Muscle of leg (tissue), 3 donors: ENCODE measurements at regions not wholly inside any gene's neighbourhood (a gene's known extent, or its start where the extent isn't known, plus 50 kb on each side); places are given as distances from the start of the nearest gene placed in this dataset.

Source experiments
- DNase-seq: peaks from one replicate; pipeline ENCODE4 v3.0.0; 2013
- H3K27ac ChIP-seq: one replicate; pipeline ENCODE4 v1.5.1; 2013; ENCODE audit warnings: mild to moderate bottlenecking, low read length, control low read depth
- H3K27me3 ChIP-seq: one replicate; pipeline ENCODE4 v1.6.1; 2013; ENCODE audit warnings: low read length; ENCODE audit not compliant: control insufficient read depth, insufficient read depth
- H3K36me3 ChIP-seq: one replicate; pipeline ENCODE4 v1.6.1; 2013; ENCODE audit warnings: low read length; ENCODE audit not compliant: control insufficient read depth, insufficient read depth
- H3K4me1 ChIP-seq: one replicate; pipeline ENCODE4 v1.6.1; 2013; ENCODE audit warnings: low read length; ENCODE audit not compliant: control insufficient read depth, insufficient read depth
- H3K4me3 ChIP-seq: one replicate; pipeline ENCODE4 v1.5.1; 2013; ENCODE audit warnings: low read length, control low read depth
- H3K9me3 ChIP-seq: replicated peaks from 2 replicates; pipeline ENCODE4 v1.6.1; 2013; ENCODE audit warnings: low read depth, low read length; ENCODE audit not compliant: control insufficient read depth
- WGBS: methylation state at CpG from one replicate; pipeline ENCODE4 v1.1.5; 2013; ENCODE audit warnings: missing lambda C conversion rate; ENCODE audit not compliant: insufficient coverage; 5-methylcytosine and 5-hydroxymethylcytosine counted together

DNA sequence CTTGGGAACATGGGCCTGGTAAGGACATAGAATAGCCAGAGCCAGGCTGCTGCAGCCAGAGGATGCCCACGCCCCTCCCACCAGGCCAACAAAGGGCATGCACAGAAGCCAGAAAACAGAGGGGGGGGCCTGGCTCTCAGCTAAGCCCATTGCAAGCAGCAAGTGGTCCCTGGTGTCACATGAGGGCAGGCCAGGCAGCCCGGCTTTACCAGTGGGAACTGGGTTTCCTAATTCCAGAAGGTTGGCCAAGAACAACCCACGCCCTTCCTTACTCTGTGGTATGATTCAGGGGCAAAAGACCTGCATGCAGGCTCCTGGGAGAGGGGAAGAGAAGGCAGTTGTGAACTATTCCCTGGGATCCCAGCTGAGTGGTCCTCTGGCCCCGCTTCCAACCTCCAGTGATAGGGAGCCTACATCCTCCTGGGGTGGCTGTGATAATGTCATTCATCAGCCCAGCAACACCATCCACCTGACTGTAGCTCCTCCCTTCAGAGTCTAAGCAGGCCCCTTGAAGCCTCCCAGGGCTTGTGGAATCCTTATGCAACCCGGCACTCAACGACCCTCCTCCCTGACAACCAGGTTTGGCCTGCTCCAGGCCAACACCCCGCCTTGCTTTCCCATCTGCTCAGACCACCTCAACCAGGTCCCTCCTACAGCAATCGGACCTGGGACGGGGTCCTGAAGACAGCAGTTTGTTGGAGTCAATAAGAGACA is 62.1 kb upstream of the LMO1 start:
- no peak for DNase-seq
- peaks cover 2% of the 10 kb centered on the region for H3K27me3 ChIP-seq
- H3K9me3 ChIP-seq, result no peaks in the 10 kb centered on the region
- no peak overlapping the region for H3K4me3 ChIP-seq
- no peaks in the 10 kb centered on the region for H3K36me3 ChIP-seq
- WGBS, result 58% methylated on average over 5 of the region's 9 CpGs
- H3K27ac ChIP-seq, result no peak overlapping the region
- H3K4me1 ChIP-seq, result peaks cover 8% of the 10 kb centered on the region

DNA sequence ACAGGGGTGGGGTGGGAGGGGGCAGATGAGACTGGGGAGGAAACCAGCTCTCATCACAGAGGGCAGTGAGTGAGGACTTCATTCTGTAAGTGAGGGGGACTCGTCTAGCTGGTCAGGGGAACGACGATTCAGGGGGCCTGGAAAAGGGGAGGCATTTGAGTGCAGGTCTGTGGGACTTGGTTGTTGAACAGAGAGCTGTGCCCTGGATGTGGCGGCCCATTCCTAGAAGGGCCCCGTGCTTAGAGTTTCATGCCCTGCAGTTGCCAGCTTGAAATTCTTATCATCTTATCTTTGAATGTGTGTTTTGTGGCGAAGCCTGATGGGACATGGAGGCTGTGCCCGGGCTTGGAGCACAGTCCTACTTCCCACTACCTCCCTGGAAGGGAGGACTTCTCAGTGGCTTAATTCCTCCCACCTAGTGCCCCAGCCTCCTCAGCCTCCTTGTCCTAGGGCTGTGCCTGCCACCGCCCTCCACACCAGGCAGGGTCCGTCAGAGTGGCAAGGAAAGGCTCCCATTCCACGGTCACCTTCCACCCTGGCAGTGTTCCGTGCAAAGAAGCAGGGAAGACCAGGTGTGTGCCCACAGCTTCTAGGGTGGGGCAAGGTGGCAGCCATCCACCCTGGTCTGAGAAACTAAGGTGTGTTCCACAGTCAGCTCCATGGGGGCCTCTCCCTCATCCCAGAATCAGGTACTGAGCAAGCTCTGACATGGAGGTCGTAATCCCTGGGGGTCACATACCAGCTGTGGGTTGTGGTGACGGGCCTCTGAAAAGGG is 59.7 kb upstream of the LMO1 start:
- 88% methylated on average over 8 of the region's 13 CpGs for whole genome bisulfite sequencing
- DNase-seq, result no peak

DNA sequence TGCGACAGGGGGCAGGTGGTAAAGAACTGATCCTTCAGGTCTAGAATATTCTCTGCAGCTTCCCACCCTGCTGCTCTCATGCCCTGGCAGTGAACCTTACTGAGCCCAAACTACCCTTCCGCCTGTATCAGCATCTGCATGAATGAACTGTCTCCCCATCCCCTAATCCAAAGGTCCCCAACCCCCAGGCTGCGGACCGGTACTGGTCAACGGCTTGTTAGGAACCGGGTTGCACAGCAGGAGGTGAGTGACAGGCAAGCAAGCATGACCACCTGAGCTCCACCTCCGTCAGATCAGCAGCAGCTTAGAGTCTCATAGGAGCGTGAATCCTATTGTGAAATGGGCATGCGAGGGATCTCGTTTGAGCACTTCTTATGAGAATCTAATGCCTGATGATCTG is 58.2 kb upstream of the LMO1 start:
- 100% methylated on average over 2 of the region's 10 CpGs for WGBS
- peaks cover 3% of the 10 kb centered on the region for H3K27me3 ChIP-seq
- H3K9me3 ChIP-seq, result no peaks in the 10 kb centered on the region
- no peak overlapping the region for H3K27ac ChIP-seq
- DNase-seq, result no peak
- no peak overlapping the region for H3K4me3 ChIP-seq
- no peaks in the 10 kb centered on the region for H3K4me1 ChIP-seq
- H3K36me3 ChIP-seq, result no peaks in the 10 kb centered on the region

More for the DNA sequence above, 59.7 kb upstream of the LMO1 start:
- Histone ChIP-seq H3K4me1 (no peaks in the 10 kb centered on the region), H3K27me3 (peaks cover 3% of the 10 kb centered on the region), H3K27ac (no peak overlapping the region), H3K4me3 (no peak overlapping the region), H3K36me3 (no peaks in the 10 kb centered on the region), H3K9me3 (no peaks in the 10 kb centered on the region)

DNA sequence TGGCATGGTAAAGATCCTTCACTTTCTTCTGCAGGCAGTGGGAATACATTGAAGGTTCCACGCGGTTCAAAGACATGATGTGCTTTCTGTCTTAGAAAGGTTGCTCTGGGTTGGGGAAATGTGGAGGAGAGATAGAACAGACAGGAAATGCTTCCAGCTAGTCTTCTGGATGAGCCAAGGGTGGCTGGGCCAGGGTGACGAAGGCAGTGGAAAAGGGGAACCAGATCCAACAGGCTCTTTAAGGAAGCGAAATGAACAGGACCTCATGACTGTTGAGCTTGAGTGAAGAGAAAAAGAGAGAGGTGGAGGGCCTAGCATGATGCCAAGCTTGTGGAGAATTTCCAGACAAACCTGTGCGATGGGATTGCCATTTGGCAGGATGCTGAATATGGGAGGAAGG is 56.4 kb upstream of the LMO1 start:
- WGBS, result 75% methylated on average over 5 of the region's 5 CpGs
- Histone ChIP-seq H3K27me3 (peaks cover 7% of the 10 kb centered on the region), H3K27ac (no peak overlapping the region), H3K36me3 (no peaks in the 10 kb centered on the region), H3K4me1 (no peaks in the 10 kb centered on the region), H3K9me3 (no peaks in the 10 kb centered on the region), H3K4me3 (no peak overlapping the region)
- DNase-seq, result no peak

DNA sequence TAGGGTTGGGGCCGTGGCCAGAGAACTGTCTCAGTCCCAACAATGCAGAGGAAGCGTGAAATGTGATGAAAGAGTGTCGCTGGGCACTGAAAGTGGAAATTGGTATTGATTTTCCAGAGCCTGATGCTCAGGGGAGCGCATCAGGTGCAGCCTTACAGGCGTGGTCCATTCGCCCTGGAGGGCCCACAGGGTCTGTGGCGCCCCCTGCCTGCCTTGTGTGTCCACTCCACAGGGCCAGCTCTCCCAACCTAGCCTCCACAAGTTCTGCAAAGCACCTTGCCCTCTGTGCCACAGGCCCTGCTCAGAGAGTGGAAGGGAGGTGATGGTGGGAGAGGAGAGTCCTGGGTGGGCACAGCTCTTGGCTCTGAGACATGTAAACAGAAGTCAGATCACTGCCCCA is 54.9 kb upstream of the LMO1 start:
- no peaks in the 10 kb centered on the region for H3K9me3 ChIP-seq
- 71% methylated on average over 3 of the region's 7 CpGs for WGBS
- peaks cover 9% of the 10 kb centered on the region for H3K27me3 ChIP-seq

DNA sequence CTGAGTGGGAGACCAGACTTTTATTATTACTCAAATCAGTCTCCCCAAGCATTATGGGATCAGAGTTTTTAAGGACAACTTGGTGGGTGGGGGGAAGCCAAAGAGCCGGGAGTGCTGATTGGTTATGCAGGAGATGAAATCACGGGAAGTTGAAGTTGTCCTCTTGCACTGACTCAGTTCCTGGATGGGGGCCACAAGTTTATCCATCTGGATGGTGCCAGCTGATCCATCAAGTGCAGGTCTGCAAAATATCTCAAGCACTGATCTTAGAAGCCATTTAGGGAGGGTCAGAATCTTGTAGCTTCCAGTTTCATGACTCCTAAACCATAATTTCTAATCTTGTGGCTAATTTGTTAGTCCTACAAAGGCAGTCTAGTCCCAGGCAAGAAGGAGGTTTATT is 53.5 kb upstream of the LMO1 start:
- Histone ChIP-seq H3K36me3 (no peaks in the 10 kb centered on the region), H3K4me1 (no peaks in the 10 kb centered on the region), H3K4me3 (no peak overlapping the region), H3K9me3 (no peaks in the 10 kb centered on the region), H3K27ac (no peak overlapping the region), H3K27me3 (peaks cover 9% of the 10 kb centered on the region)
- WGBS, result 47% methylated on average over 2 of the region's 2 CpGs
- no peak for DNase-seq

More for the DNA sequence above, 54.9 kb upstream of the LMO1 start:
- DNase-seq, result no peak
- no peaks in the 10 kb centered on the region for H3K36me3 ChIP-seq
- H3K27ac ChIP-seq, result no peak overlapping the region
- H3K4me1 ChIP-seq, result no peaks in the 10 kb centered on the region
- H3K4me3 ChIP-seq, result no peak overlapping the region

DNA sequence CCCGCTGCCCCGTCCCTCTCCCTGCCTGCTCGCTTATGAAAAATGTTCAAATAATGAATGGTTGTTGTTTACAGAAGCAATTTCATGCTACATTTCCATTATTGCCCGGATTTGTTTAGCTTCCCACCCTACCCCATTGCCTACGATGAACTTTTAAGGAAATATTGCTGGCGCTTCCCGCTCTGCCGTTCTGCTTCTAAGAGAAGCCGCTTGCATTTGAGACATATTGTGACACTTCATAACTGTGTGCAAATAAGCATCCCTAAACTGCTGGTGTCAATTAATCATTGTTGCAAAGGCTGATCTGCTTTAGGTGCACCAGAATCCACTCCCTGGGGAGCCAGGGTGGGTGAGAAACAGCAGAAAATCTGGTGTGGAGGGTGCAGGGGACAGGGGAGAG is 52.3 kb upstream of the LMO1 start:
- Histone ChIP-seq H3K36me3 (no peaks in the 10 kb centered on the region), H3K27me3 (peaks cover 9% of the 10 kb centered on the region), H3K9me3 (no peaks in the 10 kb centered on the region), H3K4me3 (no peak overlapping the region), H3K4me1 (no peaks in the 10 kb centered on the region), H3K27ac (no peak overlapping the region)
- 55% methylated on average over 6 of the region's 9 CpGs for WGBS
- no peak for DNase-seq

DNA sequence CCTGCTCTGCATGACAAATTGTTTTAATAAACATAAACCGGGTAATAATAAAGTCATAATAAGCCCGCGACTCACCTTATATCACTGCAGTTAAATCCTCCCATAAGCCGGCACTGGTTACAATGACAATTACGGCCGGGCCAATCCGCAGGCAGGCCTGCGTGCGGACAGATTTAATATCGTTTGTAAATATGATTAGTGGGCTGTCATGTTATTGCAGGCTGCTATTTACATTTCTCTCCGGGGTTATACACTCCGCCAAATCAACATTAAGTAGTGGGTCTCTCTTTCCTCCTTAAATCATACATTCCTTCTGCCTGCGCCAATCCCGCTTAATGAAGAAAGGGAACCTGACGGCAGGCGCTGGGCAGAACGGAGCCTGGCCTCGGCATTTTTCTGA is 51.8 kb upstream of the LMO1 start:
- H3K36me3 ChIP-seq, result no peaks in the 10 kb centered on the region
- no peak overlapping the region for H3K4me3 ChIP-seq
- 55% methylated on average over 3 of the region's 18 CpGs for WGBS
- DNase-seq, result no peak
- no peaks in the 10 kb centered on the region for H3K9me3 ChIP-seq
- H3K27me3 ChIP-seq, result peaks cover 9% of the 10 kb centered on the region
- no peak overlapping the region for H3K27ac ChIP-seq
- H3K4me1 ChIP-seq, result no peaks in the 10 kb centered on the region

DNA sequence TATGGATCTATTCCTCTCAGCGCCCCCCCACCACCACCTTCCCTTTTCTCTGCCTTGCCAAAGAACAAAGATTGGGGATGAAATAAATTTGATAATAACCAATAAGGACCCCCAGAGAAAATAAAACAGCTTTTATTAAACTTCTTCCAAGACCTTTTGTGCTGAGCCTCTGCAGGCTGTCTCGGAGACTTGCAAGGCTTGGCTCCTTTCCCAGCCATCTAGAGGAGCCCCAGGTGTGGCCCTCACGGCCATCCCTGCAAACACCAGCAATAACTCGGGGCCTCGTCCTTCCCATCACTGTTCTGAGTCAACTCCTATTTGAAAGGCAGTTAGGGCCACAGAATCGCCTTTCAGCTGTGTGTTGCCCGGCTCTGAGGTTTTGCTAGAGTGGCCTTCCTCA is 51.2 kb upstream of the LMO1 start:
- H3K27me3 ChIP-seq, result peaks cover 7% of the 10 kb centered on the region
- no peak for DNase-seq
- H3K4me3 ChIP-seq, result no peak overlapping the region
- 32% methylated on average over 6 of the region's 7 CpGs for WGBS
- H3K4me1 ChIP-seq, result no peaks in the 10 kb centered on the region
- no peaks in the 10 kb centered on the region for H3K36me3 ChIP-seq
- H3K27ac ChIP-seq, result no peak overlapping the region
- no peaks in the 10 kb centered on the region for H3K9me3 ChIP-seq

DNA sequence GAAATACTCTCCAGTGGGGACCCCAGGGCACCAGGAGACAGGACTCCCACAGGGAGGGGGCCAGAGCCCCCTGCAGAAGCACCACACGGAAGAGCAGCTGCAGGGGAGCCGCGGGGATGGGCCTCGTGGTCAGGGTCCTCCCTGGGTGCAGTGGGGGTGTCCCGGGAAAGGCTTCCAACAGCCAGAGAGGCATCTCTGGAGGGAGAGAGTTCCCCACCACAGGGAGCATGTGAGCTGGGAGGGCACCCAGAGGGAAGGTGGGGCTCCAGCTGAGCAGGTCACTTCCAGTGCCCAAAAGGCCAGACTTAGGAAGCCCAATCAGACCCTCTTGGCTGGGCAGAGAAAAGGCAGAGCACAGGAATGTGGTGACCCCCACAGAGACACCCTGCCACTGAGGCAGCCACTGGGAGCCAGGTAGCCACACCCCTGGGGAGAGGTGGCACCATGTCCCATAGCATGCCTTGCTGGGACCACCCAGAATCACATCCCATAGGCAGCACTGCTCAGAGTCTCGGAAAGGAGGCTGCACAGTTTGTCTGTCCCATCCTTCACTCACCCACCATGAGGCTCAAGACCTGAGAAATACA is 49.9 kb upstream of the LMO1 start:
- no peak for DNase-seq

More for the DNA sequence above, 49.9 kb upstream of the LMO1 start:
- Histone ChIP-seq H3K36me3 (no peaks in the 10 kb centered on the region), H3K9me3 (no peaks in the 10 kb centered on the region), H3K27ac (no peak overlapping the region), H3K27me3 (peaks cover 5% of the 10 kb centered on the region), H3K4me3 (no peak overlapping the region), H3K4me1 (no peaks in the 10 kb centered on the region)
- 78% methylated on average over 6 of the region's 6 CpGs for WGBS
